ENCODE measurements at regions not wholly inside any gene's neighbourhood (a gene's known extent, or its start where the extent isn't known, plus 50 kb on each side); places are given as distances from the start of the nearest gene placed in this dataset.

DNA sequence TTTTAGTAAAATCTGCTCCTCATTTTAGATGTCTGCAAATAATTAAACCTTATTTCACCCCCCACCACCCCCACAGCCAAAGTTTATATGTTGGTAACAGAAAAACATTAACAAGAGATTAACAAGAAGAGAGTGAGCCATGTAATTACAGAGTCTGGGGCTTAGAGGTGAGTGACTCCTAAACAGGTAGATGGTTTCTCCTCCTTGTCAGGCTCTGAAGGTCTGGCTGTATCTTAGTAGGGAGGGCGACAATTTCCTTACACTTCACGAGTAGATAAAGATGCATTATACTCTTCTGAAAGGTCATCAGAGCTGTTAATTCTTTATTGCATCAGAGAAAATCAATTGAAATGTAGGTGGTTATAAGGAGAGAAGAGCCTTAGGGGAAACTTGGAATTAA is 171.8 kb upstream of the ANKRD50 start:
- ChIA-PET POLR2A (no interaction called here), CTCF (no interaction called here)
- TF ChIP-seq, protein P1, sequence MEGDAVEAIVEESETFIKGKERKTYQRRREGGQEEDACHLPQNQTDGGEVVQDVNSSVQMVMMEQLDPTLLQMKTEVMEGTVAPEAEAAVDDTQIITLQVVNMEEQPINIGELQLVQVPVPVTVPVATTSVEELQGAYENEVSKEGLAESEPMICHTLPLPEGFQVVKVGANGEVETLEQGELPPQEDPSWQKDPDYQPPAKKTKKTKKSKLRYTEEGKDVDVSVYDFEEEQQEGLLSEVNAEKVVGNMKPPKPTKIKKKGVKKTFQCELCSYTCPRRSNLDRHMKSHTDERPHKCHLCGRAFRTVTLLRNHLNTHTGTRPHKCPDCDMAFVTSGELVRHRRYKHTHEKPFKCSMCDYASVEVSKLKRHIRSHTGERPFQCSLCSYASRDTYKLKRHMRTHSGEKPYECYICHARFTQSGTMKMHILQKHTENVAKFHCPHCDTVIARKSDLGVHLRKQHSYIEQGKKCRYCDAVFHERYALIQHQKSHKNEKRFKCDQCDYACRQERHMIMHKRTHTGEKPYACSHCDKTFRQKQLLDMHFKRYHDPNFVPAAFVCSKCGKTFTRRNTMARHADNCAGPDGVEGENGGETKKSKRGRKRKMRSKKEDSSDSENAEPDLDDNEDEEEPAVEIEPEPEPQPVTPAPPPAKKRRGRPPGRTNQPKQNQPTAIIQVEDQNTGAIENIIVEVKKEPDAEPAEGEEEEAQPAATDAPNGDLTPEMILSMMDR (IDR thresholded peaks at IDR 0.05; ENCODE audit: low read depth, low read length): no peak
- no peak overlapping the region for H3K4me3 ChIP-seq (ENCODE audit: low read depth, low read length)
- no peak overlapping the region for H3K27ac ChIP-seq (ENCODE audit: low read depth, low read length)
- H3K27me3 ChIP-seq (ENCODE audit: control insufficient read depth, insufficient read depth, low read length): no peaks in the 10 kb centered on the region
- no peaks in the 10 kb centered on the region for H3K9me3 ChIP-seq (ENCODE audit: control insufficient read depth, insufficient read depth, low read length)
- no peak for DNase-seq (ENCODE audit: low read depth, low spot score)

DNA sequence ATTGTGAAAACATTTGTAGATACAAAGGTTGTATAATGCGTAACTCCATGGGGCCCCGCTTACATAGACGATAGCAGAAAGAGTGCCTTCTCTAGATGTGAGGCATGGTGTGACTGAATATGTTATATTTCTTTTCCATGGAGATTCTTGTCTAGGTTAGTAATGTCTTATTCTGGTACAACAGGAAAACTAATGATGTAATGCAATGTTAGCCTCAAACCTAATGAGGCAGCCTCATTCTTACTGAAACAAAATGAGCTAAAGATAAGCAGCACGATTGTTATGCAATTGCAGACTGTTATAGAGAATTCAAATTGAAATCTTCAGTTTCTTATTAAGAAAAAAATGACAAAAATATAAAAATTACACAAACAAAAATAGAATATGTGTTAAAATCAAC is 171.1 kb upstream of the ANKRD50 start:
- H3K27ac ChIP-seq (ENCODE audit: low read depth, low read length): no peak overlapping the region
- H3K9me3 ChIP-seq (ENCODE audit: control insufficient read depth, insufficient read depth, low read length): no peaks in the 10 kb centered on the region
- DNase-seq (ENCODE audit: low read depth, low spot score): no peak
- CTCF ChIA-PET: no interaction called here
- no peak overlapping the region for H3K4me3 ChIP-seq (ENCODE audit: low read depth, low read length)
- TF ChIP-seq, protein P1 (IDR thresholded peaks at IDR 0.05; ENCODE audit: low read depth, low read length): no peak
- POLR2A ChIA-PET: no interaction called here
- no peaks in the 10 kb centered on the region for H3K27me3 ChIP-seq (ENCODE audit: control insufficient read depth, insufficient read depth, low read length)

GRCh38 chr4:124879195-124879594 is 166.7 kb upstream of the ANKRD50 start:
- no peaks in the 10 kb centered on the region for H3K27me3 ChIP-seq (ENCODE audit: control insufficient read depth, insufficient read depth, low read length)
- TF ChIP-seq, protein P1 (IDR thresholded peaks at IDR 0.05; ENCODE audit: low read depth, low read length): no peak
- ChIA-PET POLR2A (no interaction called here), CTCF (no interaction called here)
- no peak overlapping the region for H3K27ac ChIP-seq (ENCODE audit: low read depth, low read length)
- no peak overlapping the region for H3K4me3 ChIP-seq (ENCODE audit: low read depth, low read length)
- DNase-seq (ENCODE audit: low read depth, low spot score): no peak
- peaks cover 9% of the 10 kb centered on the region; the same call in 1 of the 2 replicates for H3K9me3 ChIP-seq (ENCODE audit: control insufficient read depth, insufficient read depth, low read length)

DNA sequence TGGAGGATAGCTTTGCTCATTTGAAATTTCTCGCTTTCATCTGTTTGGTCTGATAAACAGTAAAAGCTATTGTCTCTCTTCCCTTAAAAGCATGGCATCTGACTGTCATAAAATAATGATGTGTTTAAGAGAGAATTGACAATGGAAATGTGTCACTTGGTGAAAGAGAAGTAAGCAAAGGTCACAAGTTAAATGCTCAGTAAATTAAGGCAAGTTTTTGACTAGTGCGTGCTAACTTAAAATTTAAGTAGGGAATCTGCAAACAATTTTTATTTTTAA is 161.6 kb upstream of the ANKRD50 start:
- no peaks in the 10 kb centered on the region for H3K27me3 ChIP-seq (ENCODE audit: control insufficient read depth, insufficient read depth, low read length)
- H3K27ac ChIP-seq (ENCODE audit: low read depth, low read length): no peak overlapping the region
- TF ChIP-seq, protein P1 (IDR thresholded peaks at IDR 0.05; ENCODE audit: low read depth, low read length): no peak
- H3K4me3 ChIP-seq (ENCODE audit: low read depth, low read length): no peak overlapping the region
- no peak for DNase-seq (ENCODE audit: low read depth, low spot score)
- ChIA-PET POLR2A (no interaction called here), CTCF (interaction anchor here (1.3 kb wide), 1 partner anchor 16 kb away, joined by 3 read pairs; no protein-coding TSS in a partner anchor)
- peaks cover 9% of the 10 kb centered on the region; the same call in 1 of the 2 replicates for H3K9me3 ChIP-seq (ENCODE audit: control insufficient read depth, insufficient read depth, low read length)

DNA sequence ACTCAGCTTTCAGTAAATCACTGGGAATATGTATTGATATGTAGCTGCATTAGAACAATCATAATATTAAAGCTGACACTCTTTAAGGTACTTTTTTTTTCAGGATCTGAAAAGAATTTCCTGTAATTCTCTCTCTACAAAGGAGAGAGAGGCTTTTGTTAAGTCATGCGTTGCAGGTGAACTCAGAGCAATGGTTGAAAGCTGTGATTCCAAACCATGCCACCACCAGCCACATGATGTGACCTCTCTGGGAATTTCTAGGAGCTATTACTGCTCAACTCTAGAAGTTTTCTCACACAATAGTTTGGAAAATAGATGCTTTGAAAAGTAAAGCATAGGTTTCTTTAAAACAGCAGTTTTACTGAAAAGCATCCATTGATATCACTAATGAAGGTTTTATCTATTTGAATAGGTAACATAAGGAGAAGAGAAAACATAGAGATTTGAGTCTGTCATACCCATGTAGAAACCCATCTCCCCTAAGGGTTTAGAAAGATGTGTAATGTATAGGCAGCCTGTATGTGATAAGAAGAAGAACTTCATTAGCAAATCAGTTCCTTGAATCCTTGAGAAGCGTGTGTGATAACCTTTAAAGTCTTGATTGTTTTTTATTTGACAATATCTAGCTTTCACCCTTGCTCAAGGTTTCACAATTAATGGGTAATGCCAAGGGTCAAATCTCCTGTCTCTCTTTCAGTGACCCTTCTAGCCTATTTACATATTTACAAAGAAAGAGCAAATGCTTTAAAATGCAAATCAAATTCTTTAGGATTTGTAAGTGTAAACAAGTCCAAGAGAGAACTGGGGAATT is 161.0 kb upstream of the ANKRD50 start:
- no peak for DNase-seq (ENCODE audit: low read depth, low spot score)
- POLR2A ChIA-PET: no interaction called here
- Histone ChIP-seq H3K27me3 (ENCODE audit: control insufficient read depth, insufficient read depth, low read length) (no peaks in the 10 kb centered on the region), H3K4me3 (ENCODE audit: low read depth, low read length) (no peak overlapping the region), H3K27ac (ENCODE audit: low read depth, low read length) (no peak overlapping the region), H3K9me3 (ENCODE audit: control insufficient read depth, insufficient read depth, low read length) (peaks cover 9% of the 10 kb centered on the region; the same call in 1 of the 2 replicates)
- CTCF ChIA-PET: interaction anchor here (0.6 kb wide), 1 partner anchor 275 kb away, joined by 3 read pairs; no protein-coding TSS in a partner anchor
- TF ChIP-seq, protein P1 (IDR thresholded peaks at IDR 0.05; ENCODE audit: low read depth, low read length): no peak
